HepG2 (cell line): ENCODE measurements at regions not wholly inside any gene's neighbourhood (a gene's known extent, or its start where the extent isn't known, plus 50 kb on each side); places are given as distances from the start of the nearest gene placed in this dataset.

Experiments
- ATF2 ChIP-seq: sonication (generic); formaldehyde crosslinking; IDR thresholded peaks from 2 replicates; pipeline ENCODE4 v1.4.0; 2020; ENCODE audit warnings: missing genetic modification reagents
- CBX2 ChIP-seq, 2 experiments: fragments of 200-600 bp in 1 of 2; sonication (generic); formaldehyde crosslinking in 1 of 2; IDR thresholded peaks; 2 replicates each; pipeline versions ENCODE4 v1.7.0 to v1.8.1; 2018 to 2022; ENCODE audit warnings: low read depth in 2 of 2, low read length in 1 of 2, mild to moderate bottlenecking in 1 of 2, missing genetic modification reagents in 1 of 2
- CREM ChIP-seq, 2 experiments: sonication (generic) in 1 of 2; formaldehyde crosslinking in 1 of 2; IDR thresholded peaks; 2 replicates each; pipeline versions ENCODE4 v1.4.0 to v1.6.1; 2016 to 2020; ENCODE audit warnings: antibody characterized with exemption in 1 of 2, mild to moderate bottlenecking in 1 of 2, missing genetic modification reagents in 1 of 2
- KDM2A ChIP-seq: sonication (generic); formaldehyde crosslinking; IDR thresholded peaks from 2 replicates; pipeline ENCODE4 v1.4.0; 2020; ENCODE audit warnings: low read depth, missing genetic modification reagents, borderline replicate concordance
- MEF2D ChIP-seq: sonication (generic); formaldehyde crosslinking; IDR thresholded peaks from 2 replicates; pipeline ENCODE4 v1.5.1; 2020; ENCODE audit warnings: mild to moderate bottlenecking, missing genetic modification reagents
- MEIS2 ChIP-seq: sonication (generic); formaldehyde crosslinking; IDR thresholded peaks from 2 replicates; pipeline ENCODE4 v1.9.0; 2021; ENCODE audit warnings: mild to moderate bottlenecking, missing genetic modification reagents
- MTF1 ChIP-seq: sonication (generic); formaldehyde crosslinking; IDR thresholded peaks from 2 replicates; pipeline ENCODE4 v1.5.0; 2020; ENCODE audit warnings: missing genetic modification reagents
- POLR2AphosphoS2 ChIP-seq: IDR thresholded peaks from 2 replicates; pipeline ENCODE4 v1.6.1; 2011; ENCODE audit warnings: low read depth, low read length, improper control_type of control experiment
- REPIN1 ChIP-seq: sonication (generic); formaldehyde crosslinking; IDR thresholded peaks from 2 replicates; pipeline ENCODE4 v1.8.0; 2022; ENCODE audit warnings: missing genetic modification reagents, low read depth, mild to moderate bottlenecking, borderline replicate concordance
- SMC3 ChIP-seq: IDR thresholded peaks from 2 replicates; pipeline ENCODE4 v1.6.1; 2011; ENCODE audit warnings: low read length, improper control_type of control experiment
- SP5 ChIP-seq: IDR thresholded peaks from 2 replicates; pipeline ENCODE4 v1.6.1; 2016; ENCODE audit warnings: low read depth, borderline replicate concordance
- TRIM24 ChIP-seq: sonication (generic); formaldehyde crosslinking; IDR thresholded peaks from 2 replicates; pipeline ENCODE4 v1.8.0; 2022; ENCODE audit warnings: mild to moderate bottlenecking, missing genetic modification reagents
- ZFP37 ChIP-seq: sonication (generic); formaldehyde crosslinking; IDR thresholded peaks from 2 replicates; pipeline ENCODE4 v1.4.0; 2020; ENCODE audit warnings: missing genetic modification reagents, borderline replicate concordance
- ZNF124 ChIP-seq: sonication (generic); formaldehyde crosslinking; IDR thresholded peaks from 2 replicates; pipeline ENCODE4 v1.4.0; 2020; ENCODE audit warnings: missing genetic modification reagents
- ZNF317 ChIP-seq: sonication (generic); formaldehyde crosslinking; IDR thresholded peaks from 2 replicates; pipeline ENCODE4 v1.5.0; 2020; ENCODE audit warnings: mild to moderate bottlenecking, missing genetic modification reagents
- ZNF430 ChIP-seq: sonication (generic); formaldehyde crosslinking; IDR thresholded peaks from 2 replicates; pipeline ENCODE4 v1.9.0; 2021; ENCODE audit warnings: mild to moderate bottlenecking, missing genetic modification reagents
- ZNF766 ChIP-seq: sonication (generic); formaldehyde crosslinking; IDR thresholded peaks from 2 replicates; pipeline ENCODE4 v1.5.0; 2020; ENCODE audit warnings: missing genetic modification reagents, borderline replicate concordance
- TF ChIP-seq, protein P1 (sequence below): IDR thresholded peaks from 2 replicates; pipeline ENCODE4 v1.6.1; 2018; ENCODE audit warnings: missing genetic modification reagents
- TF ChIP-seq, protein P2 (sequence below), 2 experiments: IDR thresholded peaks; 2 replicates each; pipeline ENCODE4 v1.6.1; 2011 to 2012; ENCODE audit warnings: low read length in 2 of 2, borderline replicate concordance in 1 of 2, low read depth in 1 of 2, mild to moderate bottlenecking in 1 of 2, moderate library complexity in 1 of 2
- TF ChIP-seq, protein P3 (sequence below): sonication (generic); formaldehyde crosslinking; IDR thresholded peaks from 2 replicates; pipeline ENCODE4 v1.5.0; 2020; ENCODE audit warnings: missing genetic modification reagents

- no peak for TF ChIP-seq POLR2AphosphoS2
- peak; percentile 89 for TF ChIP-seq MEF2D (CRISPR knock-in tag)
- peak; percentile 61; the same call in 1 of the 2 replicates for TF ChIP-seq ZNF317 (CRISPR knock-in tag)
- peak; percentile 6; the same call in 1 of the 2 replicates for TF ChIP-seq ATF2 (CRISPR knock-in tag)
- TF ChIP-seq KDM2A (CRISPR knock-in tag): peak; percentile 53; the same call in 1 of the 2 replicates
- TF ChIP-seq CREM (IDR thresholded peaks at IDR 0.05): peak; percentile 60
- TF ChIP-seq CREM (CRISPR knock-in tag; IDR thresholded peaks at IDR 0.05): no peak
- peak; percentile 99 for TF ChIP-seq MEIS2
- no peak for TF ChIP-seq CBX2 (IDR thresholded peaks at IDR 0.05; ENCODE audit: low read depth, low read length)
- TF ChIP-seq CBX2 (CRISPR knock-in tag; IDR thresholded peaks at IDR 0.05; ENCODE audit: low read depth): no peak
- 0 out of 2 replicates have a peak, but pooled peaks have one; percentile 27 for TF ChIP-seq ZNF766 (CRISPR knock-in tag)
- peak; percentile 57 for TF ChIP-seq SP5
- 0 out of 2 replicates have a peak, but pooled peaks have one; percentile 86 for TF ChIP-seq ZFP37
- peak; percentile 47; the same call in 1 of the 2 replicates for TF ChIP-seq SMC3
- TF ChIP-seq, protein P1, sequence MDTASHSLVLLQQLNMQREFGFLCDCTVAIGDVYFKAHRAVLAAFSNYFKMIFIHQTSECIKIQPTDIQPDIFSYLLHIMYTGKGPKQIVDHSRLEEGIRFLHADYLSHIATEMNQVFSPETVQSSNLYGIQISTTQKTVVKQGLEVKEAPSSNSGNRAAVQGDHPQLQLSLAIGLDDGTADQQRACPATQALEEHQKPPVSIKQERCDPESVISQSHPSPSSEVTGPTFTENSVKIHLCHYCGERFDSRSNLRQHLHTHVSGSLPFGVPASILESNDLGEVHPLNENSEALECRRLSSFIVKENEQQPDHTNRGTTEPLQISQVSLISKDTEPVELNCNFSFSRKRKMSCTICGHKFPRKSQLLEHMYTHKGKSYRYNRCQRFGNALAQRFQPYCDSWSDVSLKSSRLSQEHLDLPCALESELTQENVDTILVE: no peak
- TF ChIP-seq MTF1 (CRISPR knock-in tag): no peak
- TF ChIP-seq, protein P2, sequence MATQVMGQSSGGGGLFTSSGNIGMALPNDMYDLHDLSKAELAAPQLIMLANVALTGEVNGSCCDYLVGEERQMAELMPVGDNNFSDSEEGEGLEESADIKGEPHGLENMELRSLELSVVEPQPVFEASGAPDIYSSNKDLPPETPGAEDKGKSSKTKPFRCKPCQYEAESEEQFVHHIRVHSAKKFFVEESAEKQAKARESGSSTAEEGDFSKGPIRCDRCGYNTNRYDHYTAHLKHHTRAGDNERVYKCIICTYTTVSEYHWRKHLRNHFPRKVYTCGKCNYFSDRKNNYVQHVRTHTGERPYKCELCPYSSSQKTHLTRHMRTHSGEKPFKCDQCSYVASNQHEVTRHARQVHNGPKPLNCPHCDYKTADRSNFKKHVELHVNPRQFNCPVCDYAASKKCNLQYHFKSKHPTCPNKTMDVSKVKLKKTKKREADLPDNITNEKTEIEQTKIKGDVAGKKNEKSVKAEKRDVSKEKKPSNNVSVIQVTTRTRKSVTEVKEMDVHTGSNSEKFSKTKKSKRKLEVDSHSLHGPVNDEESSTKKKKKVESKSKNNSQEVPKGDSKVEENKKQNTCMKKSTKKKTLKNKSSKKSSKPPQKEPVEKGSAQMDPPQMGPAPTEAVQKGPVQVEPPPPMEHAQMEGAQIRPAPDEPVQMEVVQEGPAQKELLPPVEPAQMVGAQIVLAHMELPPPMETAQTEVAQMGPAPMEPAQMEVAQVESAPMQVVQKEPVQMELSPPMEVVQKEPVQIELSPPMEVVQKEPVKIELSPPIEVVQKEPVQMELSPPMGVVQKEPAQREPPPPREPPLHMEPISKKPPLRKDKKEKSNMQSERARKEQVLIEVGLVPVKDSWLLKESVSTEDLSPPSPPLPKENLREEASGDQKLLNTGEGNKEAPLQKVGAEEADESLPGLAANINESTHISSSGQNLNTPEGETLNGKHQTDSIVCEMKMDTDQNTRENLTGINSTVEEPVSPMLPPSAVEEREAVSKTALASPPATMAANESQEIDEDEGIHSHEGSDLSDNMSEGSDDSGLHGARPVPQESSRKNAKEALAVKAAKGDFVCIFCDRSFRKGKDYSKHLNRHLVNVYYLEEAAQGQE (IDR thresholded peaks at IDR 0.05; ENCODE audit: borderline replicate concordance in 1 of 2, low read depth in 1 of 2, low read length in 2 of 2): peak in 1 of 2 experiments; percentile 48; a peak in 1 of 4 replicates
- peak; percentile 79 for TF ChIP-seq ZNF124 (CRISPR knock-in tag)
- 0 out of 2 replicates have a peak, but pooled peaks have one; percentile 35 for TF ChIP-seq REPIN1
- 0 out of 2 replicates have a peak, but pooled peaks have one; percentile 50 for TF ChIP-seq TRIM24
- TF ChIP-seq ZNF430 (CRISPR knock-in tag): peak; percentile 91
- TF ChIP-seq, protein P3, sequence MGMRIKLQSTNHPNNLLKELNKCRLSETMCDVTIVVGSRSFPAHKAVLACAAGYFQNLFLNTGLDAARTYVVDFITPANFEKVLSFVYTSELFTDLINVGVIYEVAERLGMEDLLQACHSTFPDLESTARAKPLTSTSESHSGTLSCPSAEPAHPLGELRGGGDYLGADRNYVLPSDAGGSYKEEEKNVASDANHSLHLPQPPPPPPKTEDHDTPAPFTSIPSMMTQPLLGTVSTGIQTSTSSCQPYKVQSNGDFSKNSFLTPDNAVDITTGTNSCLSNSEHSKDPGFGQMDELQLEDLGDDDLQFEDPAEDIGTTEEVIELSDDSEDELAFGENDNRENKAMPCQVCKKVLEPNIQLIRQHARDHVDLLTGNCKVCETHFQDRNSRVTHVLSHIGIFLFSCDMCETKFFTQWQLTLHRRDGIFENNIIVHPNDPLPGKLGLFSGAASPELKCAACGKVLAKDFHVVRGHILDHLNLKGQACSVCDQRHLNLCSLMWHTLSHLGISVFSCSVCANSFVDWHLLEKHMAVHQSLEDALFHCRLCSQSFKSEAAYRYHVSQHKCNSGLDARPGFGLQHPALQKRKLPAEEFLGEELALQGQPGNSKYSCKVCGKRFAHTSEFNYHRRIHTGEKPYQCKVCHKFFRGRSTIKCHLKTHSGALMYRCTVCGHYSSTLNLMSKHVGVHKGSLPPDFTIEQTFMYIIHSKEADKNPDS: no peak
Measured at GRCh38 chr5:93078082-93079038, 502.7 kb downstream of the NR2F1-AS1 start (continued).
